IPS DF 19.7 (cell line): ENCODE measurements at regions not wholly inside any gene's neighbourhood (a gene's known extent, or its start where the extent isn't known, plus 50 kb on each side); places are given as distances from the start of the nearest gene placed in this dataset.

Experiments used
- DNase-seq: peaks from one replicate; pipeline ENCODE4 v3.0.0-alpha.2; 2013; ENCODE audit warnings: low read depth, low spot score

GRCh38 chr20:10771435-10772140 lies 97.8 kb upstream of the JAG1 start:
- DNase-seq = no peak

- no peak for DNase-seq
These were observed 100.7 kb upstream of the JAG1 start for GRCh38 chr20:10774357-10774943.

GRCh38 chr20:10777710-10778109 lies 103.9 kb upstream of the JAG1 start:
- no peak for DNase-seq

GRCh38 chr20:10779911-10780310 lies 106.1 kb upstream of the JAG1 start:
- no peak for DNase-seq

GRCh38 chr20:10780901-10781300 lies 107.1 kb upstream of the JAG1 start:
- DNase-seq = no peak

GRCh38 chr20:10781526-10781925 lies 107.7 kb upstream of the JAG1 start:
- DNase-seq = no peak

- peak; percentile 35 for DNase-seq
These were observed 110.1 kb upstream of the JAG1 start for GRCh38 chr20:10783707-10784553.

GRCh38 chr20:10784554-10785183 lies 110.9 kb upstream of the JAG1 start:
- no peak for DNase-seq

- no peak for DNase-seq
These were observed 112.9 kb upstream of the JAG1 start for GRCh38 chr20:10786678-10787077.

- DNase-seq = no peak
These were observed 114.3 kb upstream of the JAG1 start for GRCh38 chr20:10788055-10788454.

- no peak for DNase-seq
These were observed 115.1 kb upstream of the JAG1 start for GRCh38 chr20:10788877-10789276.

GRCh38 chr20:10789386-10789785 lies 115.6 kb upstream of the JAG1 start:
- no peak for DNase-seq

GRCh38 chr20:10790013-10790412 lies 116.2 kb upstream of the JAG1 start:
- no peak for DNase-seq

GRCh38 chr20:10792291-10792690 lies 118.5 kb upstream of the JAG1 start:
- DNase-seq = no peak

- DNase-seq = no peak
These were observed 120.0 kb upstream of the JAG1 start for GRCh38 chr20:10793766-10794165.

GRCh38 chr20:10794765-10795164 lies 121.0 kb upstream of the JAG1 start:
- DNase-seq = no peak

GRCh38 chr20:10795286-10796026 lies 121.7 kb upstream of the JAG1 start:
- no peak for DNase-seq

- no peak for DNase-seq
These were observed 125.0 kb upstream of the JAG1 start for GRCh38 chr20:10798811-10799210.

- no peak for DNase-seq
These were observed 125.9 kb upstream of the JAG1 start for GRCh38 chr20:10799735-10800134.

GRCh38 chr20:10800288-10800687 lies 126.5 kb upstream of the JAG1 start:
- DNase-seq = no peak

- no peak for DNase-seq
These were observed 128.4 kb upstream of the JAG1 start for GRCh38 chr20:10802236-10802635.

- no peak for DNase-seq
These were observed 132.0 kb upstream of the JAG1 start for GRCh38 chr20:10805764-10806163.
